ENCODE measurements at regions not wholly inside any gene's neighbourhood (a gene's known extent, or its start where the extent isn't known, plus 50 kb on each side); places are given as distances from the start of the nearest gene placed in this dataset.

GRCh38 chr2:16189836-16190160 is 249.4 kb downstream of the MYCN start:
- no peak for TF ChIP-seq ZNF274 (IDR thresholded peaks at IDR 0.05; ENCODE audit: low read depth, low read length)
- no peak for TF ChIP-seq YY1 (IDR thresholded peaks at IDR 0.05; ENCODE audit: insufficient read depth, insufficient read length)
